Neuronal stem cell (in vitro differentiated cells): ENCODE measurements at regions not wholly inside any gene's neighbourhood (a gene's known extent, or its start where the extent isn't known, plus 50 kb on each side); places are given as distances from the start of the nearest gene placed in this dataset.

Source experiments
- DNase-seq: peaks from one replicate; pipeline ENCODE4 v3.0.0-alpha.2; 2013; ENCODE audit warnings: low spot score
- H2AFZ ChIP-seq: one replicate; pipeline ENCODE4 v1.6.1; 2013; ENCODE audit warnings: mild to moderate bottlenecking, low read length, inconsistent platforms
- H2AK5ac ChIP-seq: 2 replicates; pipeline ENCODE4 v1.6.1; 2013; ENCODE audit warnings: low read depth, mild to moderate bottlenecking, inconsistent platforms, low read length, moderate library complexity, mixed read lengths
- H2BK120ac ChIP-seq: 2 replicates; pipeline ENCODE4 v1.6.1; 2013; ENCODE audit warnings: low read depth, mild to moderate bottlenecking, inconsistent platforms, low read length, moderate library complexity, mixed read lengths
- H2BK12ac ChIP-seq: one replicate; pipeline ENCODE4 v1.6.1; 2013; ENCODE audit warnings: low read length, inconsistent platforms
- H2BK15ac ChIP-seq: 2 replicates; pipeline ENCODE4 v1.6.1; 2013; ENCODE audit warnings: mild to moderate bottlenecking, low read length, inconsistent platforms, mixed read lengths
- H2BK5ac ChIP-seq: one replicate; pipeline ENCODE4 v1.6.1; 2013; ENCODE audit warnings: inconsistent platforms, mild to moderate bottlenecking, low read length, moderate library complexity
- H3K14ac ChIP-seq: one replicate; pipeline ENCODE4 v1.6.1; 2013; ENCODE audit warnings: low read length, inconsistent platforms
- H3K18ac ChIP-seq: 2 replicates; pipeline ENCODE4 v1.6.1; 2013; ENCODE audit warnings: low read length, inconsistent platforms
- H3K23ac ChIP-seq: 2 replicates; pipeline ENCODE4 v1.6.1; 2013; ENCODE audit warnings: low read depth, mild to moderate bottlenecking, mixed read lengths, low read length, inconsistent platforms; ENCODE audit not compliant: poor library complexity
- H3K27ac ChIP-seq: replicated peaks from 3 replicates; pipeline ENCODE4 v1.5.1; 2013; ENCODE audit warnings: low read length, inconsistent platforms
- H3K27me3 ChIP-seq, 3 experiments: 2 replicates each; pipeline ENCODE4 v1.6.1; 2013; ENCODE audit warnings: low read length in 3 of 3, mild to moderate bottlenecking in 2 of 3, inconsistent platforms in 1 of 3, low read depth in 1 of 3, mixed read lengths in 1 of 3, moderate library complexity in 1 of 3; ENCODE audit not compliant: control insufficient read depth in 3 of 3, insufficient read depth in 3 of 3
- H3K36me3 ChIP-seq, 2 donors: replicated peaks in 1 of 2; 2 replicates each; pipeline ENCODE4 v1.6.1; 2013; ENCODE audit warnings: low read length in 2 of 2; ENCODE audit not compliant: control insufficient read depth in 2 of 2, insufficient read depth in 2 of 2
- H3K4ac ChIP-seq: 2 replicates; pipeline ENCODE4 v1.6.1; 2013; ENCODE audit warnings: inconsistent platforms, mild to moderate bottlenecking, low read length, moderate library complexity
- H3K4me1 ChIP-seq, 2 donors: 1 replicate in 1 of 2; 2 replicates in 1 of 2; pipeline ENCODE4 v1.6.1; 2013; ENCODE audit warnings: low read length in 2 of 2, low read depth in 1 of 2; ENCODE audit not compliant: control insufficient read depth in 2 of 2, insufficient read depth in 1 of 2
- H3K4me2 ChIP-seq: one replicate; pipeline ENCODE4 v1.6.1; 2013; ENCODE audit warnings: mild to moderate bottlenecking, low read length, inconsistent platforms; ENCODE audit not compliant: insufficient read depth, poor library complexity, severe bottlenecking
- H3K4me3 ChIP-seq, 2 donors: 2 replicates each; pipeline ENCODE4 v1.5.1; 2013; ENCODE audit warnings: low read length in 2 of 2, mild to moderate bottlenecking in 2 of 2, inconsistent platforms in 1 of 2, moderate library complexity in 1 of 2
- H3K79me1 ChIP-seq: one replicate; pipeline ENCODE4 v1.6.1; 2013; ENCODE audit warnings: low read depth, mild to moderate bottlenecking, inconsistent platforms, low read length, moderate library complexity
- H3K9ac ChIP-seq: one replicate; pipeline ENCODE4 v1.6.1; 2013; ENCODE audit warnings: mild to moderate bottlenecking, low read depth, low read length, inconsistent platforms; ENCODE audit not compliant: poor library complexity
- H3K9me3 ChIP-seq, 2 donors: replicated peaks in 1 of 2; 2 replicates each; pipeline versions ENCODE3 to v1.6.1; 2013; ENCODE audit warnings: low read length in 2 of 2, mild to moderate bottlenecking in 2 of 2, inconsistent platforms in 1 of 2, low read depth in 1 of 2, mixed read lengths in 1 of 2, moderate library complexity in 1 of 2; ENCODE audit not compliant: control insufficient read depth in 2 of 2, insufficient read depth in 1 of 2
- H4K8ac ChIP-seq: one replicate; pipeline ENCODE4 v1.6.1; 2013; ENCODE audit warnings: low read depth, mild to moderate bottlenecking, inconsistent platforms, low read length, moderate library complexity
- H4K91ac ChIP-seq: one replicate; pipeline ENCODE4 v1.6.1; 2013; ENCODE audit warnings: low read length, low read depth, mild to moderate bottlenecking, inconsistent platforms; ENCODE audit not compliant: poor library complexity
- WGBS, 2 donors: extraction: QIAGEN DNeasy Blood & Tissue Kit; methylation state at CpG; one replicate each; pipeline ENCODE4 v1.1.7; 2013; ENCODE audit warnings: missing lambda C conversion rate in 2 of 2, mixed read lengths in 1 of 2; ENCODE audit not compliant: insufficient read length in 2 of 2, insufficient replicate concordance in 1 of 2; ENCODE audit errors: extremely low coverage in 2 of 2; 5-methylcytosine and 5-hydroxymethylcytosine counted together

DNA sequence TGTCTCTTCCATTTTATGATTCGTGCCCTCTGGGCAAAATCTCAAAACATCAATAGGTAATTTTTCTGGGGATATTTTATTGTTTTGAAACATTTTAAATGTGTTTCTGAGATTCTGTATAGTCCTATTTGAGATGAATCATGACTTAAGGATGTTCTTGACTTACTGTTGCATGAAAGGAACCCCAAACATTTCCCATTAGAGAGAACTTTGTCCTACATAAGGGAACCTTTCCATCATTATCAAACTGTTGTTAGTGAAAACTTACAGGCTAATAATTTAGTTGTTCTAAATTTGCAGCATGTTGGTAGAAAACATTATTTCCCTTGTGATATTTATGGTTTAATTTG is 523.3 kb downstream of the PPARGC1A start:
- Histone ChIP-seq H2AK5ac (no peak overlapping the region), H3K9ac (no peak overlapping the region), H4K8ac (no peak overlapping the region), H3K4ac (no peak overlapping the region), H3K4me3 (no peak overlapping the region), H3K4me2 (no peak overlapping the region), H3K36me3 (no peaks in the 10 kb centered on the region), H2BK15ac (no peak overlapping the region), H2AFZ (no peak overlapping the region), H3K79me1 (no peaks in the 10 kb centered on the region), H2BK120ac (no peak overlapping the region), H3K23ac (no peak overlapping the region), H2BK12ac (no peak overlapping the region), H2BK5ac (no peak overlapping the region), H4K91ac (no peak overlapping the region), H3K18ac (no peak overlapping the region), H3K4me1 (peaks cover 7 to 10% of the 10 kb centered on the region in 2 donors), H3K27ac (no peak overlapping the region), H3K14ac (no peak overlapping the region), H3K27me3 (no peaks in the 10 kb centered on the region), H3K9me3 (no peaks in the 10 kb centered on the region)
- no peak for DNase-seq
- WGBS, 2 donors: no CpG with 5 or more reads among the region's 1 CpG

- H2AFZ ChIP-seq: peak overlapping the region; percentile 44
- no peak overlapping the region for H2BK120ac ChIP-seq
- no peaks in the 10 kb centered on the region for H3K27me3 ChIP-seq
- H2BK12ac ChIP-seq: no peak overlapping the region
- no peak overlapping the region for H3K9ac ChIP-seq
- DNase-seq: no peak
- H3K79me1 ChIP-seq: no peaks in the 10 kb centered on the region
- H2BK15ac ChIP-seq: no peak overlapping the region
- H3K14ac ChIP-seq: no peak overlapping the region
- H3K23ac ChIP-seq: no peak overlapping the region
- H4K91ac ChIP-seq: no peak overlapping the region
- no peak overlapping the region for H4K8ac ChIP-seq
- peaks cover 6 to 10% of the 10 kb centered on the region in 2 donors for H3K4me1 ChIP-seq
- WGBS, 2 donors: no CpG with 5 or more reads among the region's 2 CpGs
- H3K4me2 ChIP-seq: no peak overlapping the region
- H3K4me3 ChIP-seq: no peak overlapping the region
- H3K9me3 ChIP-seq: no peaks in the 10 kb centered on the region
- H3K36me3 ChIP-seq: no peaks in the 10 kb centered on the region
- H3K27ac ChIP-seq: no peak overlapping the region
- no peak overlapping the region for H2AK5ac ChIP-seq
- H3K4ac ChIP-seq: no peak overlapping the region
- no peak overlapping the region for H2BK5ac ChIP-seq
- H3K18ac ChIP-seq: no peak overlapping the region
These were observed 523.8 kb downstream of the PPARGC1A start for GRCh38 chr4:23365871-23366556.

DNA sequence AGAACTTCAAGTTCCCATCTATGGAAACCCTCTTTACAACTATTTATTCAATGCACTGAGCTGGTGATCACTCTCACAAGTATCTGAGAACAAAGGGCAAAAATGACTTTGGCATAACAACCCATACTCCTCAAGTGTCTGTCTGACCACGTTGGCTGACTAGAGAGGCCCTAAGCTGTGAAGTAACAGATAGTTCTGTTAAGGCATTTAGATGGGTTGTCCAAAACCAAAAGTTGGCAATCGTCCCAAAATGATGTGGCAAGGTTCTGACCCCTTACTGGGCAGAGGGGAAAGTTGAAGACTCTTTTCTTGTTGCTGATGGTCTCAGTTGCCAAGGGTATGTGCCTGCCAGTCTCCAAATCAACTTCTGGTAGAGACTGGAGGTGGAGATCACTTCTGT is 524.8 kb downstream of the PPARGC1A start:
- Histone ChIP-seq H2BK15ac (no peak overlapping the region), H3K36me3 (no peaks in the 10 kb centered on the region), H3K79me1 (no peaks in the 10 kb centered on the region), H3K18ac (no peak overlapping the region), H2AFZ (no peak overlapping the region), H2BK5ac (no peak overlapping the region), H3K9ac (no peak overlapping the region), H3K4ac (no peak overlapping the region), H3K23ac (no peak overlapping the region), H3K9me3 (no peaks in the 10 kb centered on the region), H3K14ac (no peak overlapping the region), H3K4me1 (peaks cover 6 to 10% of the 10 kb centered on the region in 2 donors), H2BK120ac (no peak overlapping the region), H3K27me3 (no peaks in the 10 kb centered on the region), H2AK5ac (no peak overlapping the region), H3K27ac (no peak overlapping the region), H3K4me2 (no peak overlapping the region), H4K91ac (no peak overlapping the region), H3K4me3 (no peak overlapping the region), H2BK12ac (no peak overlapping the region), H4K8ac (no peak overlapping the region)
- WGBS, 2 donors: no CpG with 5 or more reads among the region's 2 CpGs
- DNase-seq: no peak

DNA sequence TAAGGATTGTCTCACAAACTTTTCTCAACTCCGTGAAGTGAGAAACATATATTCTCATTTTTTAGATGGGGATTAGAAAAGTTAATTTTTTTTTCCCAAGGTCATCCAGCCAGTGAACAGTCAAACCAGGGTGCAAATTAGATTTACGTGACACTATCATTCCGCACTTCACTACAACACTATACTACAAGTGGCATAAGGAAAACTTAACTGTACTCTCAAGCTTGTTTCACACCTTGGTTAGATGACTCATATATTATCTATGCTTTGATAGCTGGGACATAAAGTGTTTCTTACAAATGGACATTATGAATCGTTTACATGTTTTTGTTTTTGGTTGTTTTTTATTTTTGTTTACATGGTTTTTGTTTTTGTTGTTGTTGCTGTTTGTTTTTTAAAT is 525.7 kb downstream of the PPARGC1A start:
- H3K27ac ChIP-seq: no peak overlapping the region
- H2AK5ac ChIP-seq: no peak overlapping the region
- no peak overlapping the region for H4K8ac ChIP-seq
- no peak overlapping the region for H2BK15ac ChIP-seq
- no peaks in the 10 kb centered on the region for H3K36me3 ChIP-seq
- H3K18ac ChIP-seq: no peak overlapping the region
- H3K23ac ChIP-seq: no peak overlapping the region
- DNase-seq: no peak
- H3K14ac ChIP-seq: no peak overlapping the region
- H3K4me2 ChIP-seq: no peak overlapping the region
- H2AFZ ChIP-seq: no peak overlapping the region
- no peaks in the 10 kb centered on the region for H3K9me3 ChIP-seq
- H2BK5ac ChIP-seq: no peak overlapping the region
- peaks cover 2 to 3% of the 10 kb centered on the region in 2 donors for H3K4me1 ChIP-seq
- H2BK120ac ChIP-seq: no peak overlapping the region
- H3K27me3 ChIP-seq: no peaks in the 10 kb centered on the region
- no peak overlapping the region for H2BK12ac ChIP-seq
- no peak overlapping the region for H3K4ac ChIP-seq
- H3K4me3 ChIP-seq: no peak overlapping the region
- H3K9ac ChIP-seq: no peak overlapping the region
- WGBS, 2 donors: no CpG with 5 or more reads among the region's 4 CpGs
- no peaks in the 10 kb centered on the region for H3K79me1 ChIP-seq
- no peak overlapping the region for H4K91ac ChIP-seq
